ENCODE measurements at regions not wholly inside any gene's neighbourhood (a gene's known extent, or its start where the extent isn't known, plus 50 kb on each side); places are given as distances from the start of the nearest gene placed in this dataset.
"Not testable (repeated sequence)": the region's sequence is repeated elsewhere in the genome, so short reads cannot be mapped to it uniquely, and the experiment has no call there.

DNA sequence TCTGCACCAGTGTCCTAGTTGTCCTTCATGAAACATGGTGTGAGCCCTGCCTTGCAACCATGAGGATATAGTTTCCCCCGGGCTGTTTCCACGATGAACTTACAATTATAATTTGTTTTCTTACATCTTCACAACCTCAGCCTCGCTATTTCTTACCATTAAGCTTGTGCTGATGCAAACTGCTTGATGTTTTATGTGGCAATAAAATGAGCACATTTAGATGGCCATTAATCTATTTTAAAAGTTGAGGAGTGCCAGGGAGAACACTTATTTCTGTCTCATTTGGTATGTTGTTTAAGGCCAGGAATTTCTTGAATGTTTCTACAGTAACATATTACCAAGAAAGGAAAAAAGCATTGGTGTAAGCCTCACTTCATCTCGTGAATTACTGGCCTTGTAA lies 214.5 kb upstream of the SLC8A1 start:
- TF ChIP-seq CTCF (IDR thresholded peaks at IDR 0.05; ENCODE audit: control extremely low read depth, extremely low read depth, low read depth, missing control alignments): no peak
- ChIA-PET CTCF (no interaction called here), POLR2A (no interaction called here)
- no peak for DNase-seq (ENCODE audit: extremely low spot score)

- no peak for TF ChIP-seq CTCF (IDR thresholded peaks at IDR 0.05; ENCODE audit: control extremely low read depth, extremely low read depth, low read depth, missing control alignments)
- no peak for DNase-seq (ENCODE audit: extremely low spot score)
- ChIA-PET CTCF (interaction anchor here (1.4 kb wide), 1 partner anchor 9 kb away, joined by 3 read pairs; no protein-coding TSS in a partner anchor), POLR2A (no interaction called here)
These were observed 216.5 kb upstream of the SLC8A1 start for GRCh38 chr2:40668425-40668824.

DNA sequence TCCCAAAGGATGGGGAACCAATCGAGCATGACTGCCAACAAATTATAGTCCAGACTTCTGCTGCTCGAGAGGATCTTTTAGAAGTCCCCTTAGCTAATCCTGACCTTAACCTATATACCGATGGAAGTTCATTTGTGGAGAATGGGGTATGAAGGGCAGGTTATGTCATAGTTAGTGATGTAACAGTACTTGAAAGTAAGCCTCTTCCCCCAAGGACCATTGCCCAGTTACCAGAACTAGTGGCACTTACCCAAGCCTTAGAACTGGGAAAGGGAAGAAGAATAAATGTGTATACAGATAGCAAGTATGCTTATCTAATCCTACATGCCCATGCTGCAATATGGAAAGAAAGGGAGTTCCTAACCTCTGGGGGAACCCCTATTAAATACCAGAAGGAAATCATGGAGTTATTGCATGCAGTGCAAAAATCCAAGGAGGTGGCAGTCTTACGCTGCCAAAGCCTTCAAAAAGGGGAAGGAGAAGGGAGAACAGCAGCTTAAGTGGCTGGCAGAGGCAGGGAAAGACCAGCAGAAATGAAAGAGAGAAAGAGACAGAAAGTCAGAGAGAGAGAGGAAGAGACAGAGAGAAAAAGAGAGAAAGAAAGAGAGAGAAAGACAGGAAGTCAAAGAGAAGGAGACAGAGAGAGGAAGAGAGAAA lies 224.4 kb upstream of the SLC8A1 start:
- POLR2A ChIA-PET; CTCF ChIA-PET; DNase-seq (ENCODE audit: extremely low spot score): not testable (repeated sequence)

GRCh38 chr2:40680547-40680946 lies 228.7 kb upstream of the SLC8A1 start:
- POLR2A ChIA-PET: no interaction called here
- no peak for DNase-seq (ENCODE audit: extremely low spot score)
- CTCF ChIA-PET: no interaction called here
- TF ChIP-seq CTCF (IDR thresholded peaks at IDR 0.05; ENCODE audit: control extremely low read depth, extremely low read depth, low read depth, missing control alignments): no peak

DNA sequence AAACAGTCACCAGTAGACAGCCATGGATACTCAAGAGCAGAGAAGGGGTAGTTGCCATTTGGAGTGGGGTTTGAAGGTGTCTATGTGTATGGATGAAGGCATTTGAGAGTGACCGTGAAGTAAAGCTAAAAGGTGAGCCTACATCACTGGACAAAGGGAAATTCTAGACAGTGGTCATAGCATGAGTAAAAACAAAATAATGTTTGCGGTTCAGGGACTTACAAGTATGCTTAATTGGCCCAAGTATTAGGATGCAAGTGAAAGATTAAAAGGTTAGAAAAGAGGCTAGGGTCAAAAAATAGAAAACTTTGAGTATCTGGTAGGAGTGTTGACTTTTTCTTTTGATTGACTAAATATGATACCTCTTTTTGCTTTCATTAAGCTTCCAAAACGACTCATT lies 238.1 kb upstream of the SLC8A1 start:
- DNase-seq (ENCODE audit: extremely low spot score): no peak
- TF ChIP-seq CTCF (IDR thresholded peaks at IDR 0.05; ENCODE audit: control extremely low read depth, extremely low read depth, low read depth, missing control alignments): no peak
- ChIA-PET POLR2A (no interaction called here), CTCF (interaction anchor here (1.4 to 1.7 kb wide), 2 partner anchors 11 to 26 kb away, joined by 3 to 7 read pairs; no protein-coding TSS in a partner anchor)

DNA sequence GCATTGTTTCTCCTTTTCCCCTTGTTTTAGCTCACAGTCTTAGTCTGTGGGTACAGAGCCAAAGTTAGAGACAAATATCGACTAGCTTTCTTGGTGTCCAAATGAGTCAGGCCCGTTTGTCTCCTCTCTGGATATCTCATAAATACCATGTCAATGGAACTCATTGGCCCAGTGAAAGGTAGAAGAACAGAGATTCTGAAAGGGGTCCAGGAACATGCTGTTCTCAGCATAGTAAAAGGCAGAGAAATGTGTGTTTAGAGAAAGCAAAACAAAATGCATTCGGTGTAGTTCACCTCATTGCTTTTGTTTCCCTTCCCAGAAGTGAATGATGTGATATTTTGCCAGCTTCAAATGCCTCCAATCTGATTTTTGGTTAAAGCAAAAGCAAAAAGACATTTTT lies 238.6 kb upstream of the SLC8A1 start:
- no peak for DNase-seq (ENCODE audit: extremely low spot score)
- CTCF ChIA-PET: interaction anchor here (1.0 to 1.7 kb wide), 3 partner anchors 11 to 30 kb away, joined by 3 to 7 read pairs (median 3); no protein-coding TSS in a partner anchor
- POLR2A ChIA-PET: no interaction called here
- no peak for TF ChIP-seq CTCF (IDR thresholded peaks at IDR 0.05; ENCODE audit: control extremely low read depth, extremely low read depth, low read depth, missing control alignments)

- ChIA-PET CTCF (interaction anchor here (1.8 kb wide), 1 partner anchor 13 kb away, joined by 5 read pairs; no protein-coding TSS in a partner anchor), POLR2A (no interaction called here)
These were observed 248.5 kb upstream of the SLC8A1 start for GRCh38 chr2:40700231-40700954.

DNA sequence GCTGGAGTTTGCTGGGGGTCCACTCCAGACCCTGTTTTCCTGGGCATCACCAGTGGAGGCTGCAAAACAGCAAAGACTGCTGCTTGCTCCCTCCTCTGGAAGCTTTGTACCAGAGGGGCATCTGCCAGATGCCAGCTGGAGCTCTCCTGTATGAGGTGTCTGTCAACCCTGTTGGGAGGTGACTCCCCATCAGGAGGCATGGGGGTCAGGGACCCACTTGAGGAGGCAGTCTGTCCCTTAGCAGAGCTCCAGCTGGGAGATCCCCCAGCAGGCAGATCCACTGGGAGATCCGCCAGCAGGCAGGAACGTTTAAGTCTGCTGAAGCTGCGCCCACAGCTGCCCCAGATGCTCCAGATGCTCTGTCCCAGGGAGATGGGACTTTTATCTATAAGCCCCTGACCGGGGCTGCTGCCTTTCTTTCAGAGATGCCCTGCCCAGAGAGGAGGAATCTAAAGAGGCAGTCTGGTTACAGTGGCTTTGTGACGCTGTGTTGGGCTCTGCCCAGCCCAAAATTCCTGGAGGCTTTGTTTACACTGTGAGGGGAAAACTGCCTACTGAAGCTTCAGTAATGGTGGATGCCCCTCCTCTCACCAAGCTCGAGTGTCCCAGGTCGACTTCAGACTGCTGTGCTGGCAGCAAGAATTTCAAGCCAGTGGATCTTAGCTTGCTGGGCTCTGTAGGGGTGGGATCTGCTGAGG lies 260.5 kb upstream of the SLC8A1 start:
- DNase-seq (ENCODE audit: extremely low spot score); CTCF ChIA-PET; POLR2A ChIA-PET: not testable (repeated sequence)

More at GRCh38 chr2:40700231-40700954, 248.5 kb upstream of the SLC8A1 start:
- no peak for TF ChIP-seq CTCF (IDR thresholded peaks at IDR 0.05; ENCODE audit: control extremely low read depth, extremely low read depth, low read depth, missing control alignments)
- DNase-seq (ENCODE audit: extremely low spot score): no peak

Measured in GM10248 (cell line).